Loucy (cell line): ENCODE measurements at regions not wholly inside any gene's neighbourhood (a gene's known extent, or its start where the extent isn't known, plus 50 kb on each side); places are given as distances from the start of the nearest gene placed in this dataset.

Source experiments
- H2AFZ ChIP-seq: fragments of 200-600 bp; sonication (generic); 2 replicates; pipeline ENCODE4 v1.6.0; 2016; ENCODE audit warnings: antibody characterized with exemption, mild to moderate bottlenecking, low read length, moderate library complexity
- H3F3A ChIP-seq: fragments of 200-600 bp; 2 replicates; pipeline ENCODE4 v1.6.0; 2016; ENCODE audit warnings: antibody characterized with exemption, low read depth, mild to moderate bottlenecking
- H3K27me3 ChIP-seq: fragments of 200-600 bp; sonication (generic); 2 replicates; pipeline ENCODE4 v1.6.1; 2014; ENCODE audit warnings: low read length, mild to moderate bottlenecking; ENCODE audit not compliant: insufficient read depth, poor library complexity, severe bottlenecking
- H3K36me3 ChIP-seq: fragments of 200-600 bp; sonication (generic); 2 replicates; pipeline ENCODE4 v1.6.1; 2016; ENCODE audit warnings: low read length; ENCODE audit not compliant: insufficient read depth
- H3K4me1 ChIP-seq: fragments of 200-600 bp; sonication (generic); 2 replicates; pipeline ENCODE4 v1.5.1; 2014; ENCODE audit warnings: low read length, mild to moderate bottlenecking; ENCODE audit not compliant: insufficient read depth, poor library complexity, severe bottlenecking
- H3K4me2 ChIP-seq: fragments of 200-600 bp; sonication (generic); 2 replicates; pipeline ENCODE4 v1.6.0; 2014; ENCODE audit warnings: antibody characterized with exemption, low read length, low read depth, mild to moderate bottlenecking; ENCODE audit not compliant: poor library complexity, severe bottlenecking
- H3K4me3 ChIP-seq: fragments of 200-600 bp; sonication (generic); 2 replicates; pipeline ENCODE4 v1.5.1; 2014; ENCODE audit warnings: low read length, mild to moderate bottlenecking, mixed read lengths; ENCODE audit not compliant: poor library complexity, severe bottlenecking
- H3K79me2 ChIP-seq: fragments of 200-600 bp; sonication (generic); 2 replicates; pipeline ENCODE4 v1.6.1; 2014; ENCODE audit warnings: low read length; ENCODE audit not compliant: insufficient read depth
- H3K9ac ChIP-seq: fragments of 200-600 bp; sonication (generic); 2 replicates; pipeline ENCODE4 v1.6.0; 2014; ENCODE audit warnings: mild to moderate bottlenecking, low read depth, low read length, moderate library complexity; ENCODE audit not compliant: poor library complexity, severe bottlenecking
- H3K9me2 ChIP-seq: fragments of 200-600 bp; sonication (generic); replicated peaks from 2 replicates; pipeline ENCODE4 v1.6.1; 2016; ENCODE audit warnings: low read depth, low read length, mixed read lengths
- H3K9me3 ChIP-seq: fragments of 200-600 bp; sonication (generic); 2 replicates; pipeline ENCODE4 v1.6.1; 2014; ENCODE audit warnings: mild to moderate bottlenecking, antibody characterized with exemption, low read length, low read depth; ENCODE audit not compliant: insufficient read depth
- H4K20me1 ChIP-seq: fragments of 200-600 bp; sonication (generic); 2 replicates; pipeline ENCODE4 v1.6.0; 2014; ENCODE audit warnings: antibody characterized with exemption, low read length, mild to moderate bottlenecking; ENCODE audit not compliant: insufficient read depth, poor library complexity, severe bottlenecking
- EZH2phosphoT487 ChIP-seq: fragments of 200-600 bp; IDR thresholded peaks from 2 replicates; pipeline ENCODE4 v1.6.1; 2018; ENCODE audit warnings: antibody characterized with exemption, mild to moderate bottlenecking, moderate library complexity, borderline replicate concordance
- TF ChIP-seq, protein P1 (sequence below): fragments of 200-600 bp; sonication (generic); conservative IDR thresholded peaks from 2 replicates; pipeline ENCODE4 v1.5.1; 2014; ENCODE audit warnings: mild to moderate bottlenecking, antibody characterized with exemption, low read length

GRCh38 chr18:67072791-67073190 lies 443.7 kb downstream of the DSEL start:
- Histone ChIP-seq H3K9ac (no peak overlapping the region), H3K4me2 (no peak overlapping the region), H3K79me2 (no peaks in the 10 kb centered on the region), H3K27me3 (no peaks in the 10 kb centered on the region), H3K4me1 (no peaks in the 10 kb centered on the region), H3F3A (no peaks in the 10 kb centered on the region), H3K36me3 (no peaks in the 10 kb centered on the region), H4K20me1 (no peaks in the 10 kb centered on the region), H2AFZ (peak overlapping the region; percentile 2; the same call in 1 of the 2 replicates), H3K9me3 (no peaks in the 10 kb centered on the region), H3K9me2 (no peaks in the 10 kb centered on the region), H3K4me3 (no peak overlapping the region)
- no peak for TF ChIP-seq EZH2phosphoT487
- TF ChIP-seq, protein P1, sequence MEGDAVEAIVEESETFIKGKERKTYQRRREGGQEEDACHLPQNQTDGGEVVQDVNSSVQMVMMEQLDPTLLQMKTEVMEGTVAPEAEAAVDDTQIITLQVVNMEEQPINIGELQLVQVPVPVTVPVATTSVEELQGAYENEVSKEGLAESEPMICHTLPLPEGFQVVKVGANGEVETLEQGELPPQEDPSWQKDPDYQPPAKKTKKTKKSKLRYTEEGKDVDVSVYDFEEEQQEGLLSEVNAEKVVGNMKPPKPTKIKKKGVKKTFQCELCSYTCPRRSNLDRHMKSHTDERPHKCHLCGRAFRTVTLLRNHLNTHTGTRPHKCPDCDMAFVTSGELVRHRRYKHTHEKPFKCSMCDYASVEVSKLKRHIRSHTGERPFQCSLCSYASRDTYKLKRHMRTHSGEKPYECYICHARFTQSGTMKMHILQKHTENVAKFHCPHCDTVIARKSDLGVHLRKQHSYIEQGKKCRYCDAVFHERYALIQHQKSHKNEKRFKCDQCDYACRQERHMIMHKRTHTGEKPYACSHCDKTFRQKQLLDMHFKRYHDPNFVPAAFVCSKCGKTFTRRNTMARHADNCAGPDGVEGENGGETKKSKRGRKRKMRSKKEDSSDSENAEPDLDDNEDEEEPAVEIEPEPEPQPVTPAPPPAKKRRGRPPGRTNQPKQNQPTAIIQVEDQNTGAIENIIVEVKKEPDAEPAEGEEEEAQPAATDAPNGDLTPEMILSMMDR = no peak

GRCh38 chr18:67068608-67069007 lies 447.9 kb downstream of the DSEL start:
- Histone ChIP-seq H3K9me3 (no peaks in the 10 kb centered on the region), H3F3A (no peaks in the 10 kb centered on the region), H4K20me1 (no peaks in the 10 kb centered on the region), H3K4me2 (no peak overlapping the region), H3K9ac (no peak overlapping the region), H3K79me2 (no peaks in the 10 kb centered on the region), H3K4me3 (no peak overlapping the region), H3K27me3 (no peaks in the 10 kb centered on the region), H3K9me2 (no peaks in the 10 kb centered on the region), H3K4me1 (no peaks in the 10 kb centered on the region), H3K36me3 (no peaks in the 10 kb centered on the region), H2AFZ (no peak overlapping the region)
- TF ChIP-seq, protein P1 = no peak
- TF ChIP-seq EZH2phosphoT487 = no peak

GRCh38 chr18:67047334-67047733 lies 443.4 kb upstream of the CDH19 start:
- Histone ChIP-seq H3K4me1 (no peaks in the 10 kb centered on the region), H3K27me3 (no peaks in the 10 kb centered on the region), H3F3A (no peaks in the 10 kb centered on the region), H3K9ac (no peak overlapping the region), H4K20me1 (no peaks in the 10 kb centered on the region), H3K4me3 (no peak overlapping the region), H3K36me3 (no peaks in the 10 kb centered on the region), H3K9me2 (no peaks in the 10 kb centered on the region), H2AFZ (no peak overlapping the region), H3K9me3 (no peaks in the 10 kb centered on the region), H3K79me2 (no peaks in the 10 kb centered on the region), H3K4me2 (no peak overlapping the region)
- TF ChIP-seq, protein P1 = no peak
- no peak for TF ChIP-seq EZH2phosphoT487
